Liver (tissue), 8 donors: ENCODE measurements at regions not wholly inside any gene's neighbourhood (a gene's known extent, or its start where the extent isn't known, plus 50 kb on each side); places are given as distances from the start of the nearest gene placed in this dataset.

ENCODE experiments used
- DNase-seq: peaks from one replicate; pipeline ENCODE4 v3.0.0-alpha.2; 2017; ENCODE audit warnings: low spot score
- H3K27ac ChIP-seq, 2 donors: one replicate each; pipeline ENCODE4 v1.7.0; 2013; ENCODE audit warnings: inconsistent platforms in 2 of 2, low read length in 2 of 2, control low read depth in 1 of 2, low read depth in 1 of 2, mild to moderate bottlenecking in 1 of 2
- H3K27me3 ChIP-seq, 4 donors: one replicate each; pipeline versions ENCODE4 v1.6.1 to v1.7.0; 2013; ENCODE audit warnings: low read length in 3 of 4, inconsistent platforms in 1 of 4, mild to moderate bottlenecking in 1 of 4, moderate library complexity in 1 of 4; ENCODE audit not compliant: control insufficient read depth in 4 of 4, insufficient read depth in 4 of 4
- H3K36me3 ChIP-seq, 4 donors: one replicate each; pipeline versions ENCODE4 v1.6.1 to v1.7.0; 2013; ENCODE audit warnings: low read length in 3 of 4, mild to moderate bottlenecking in 3 of 4, low read depth in 1 of 4, moderate library complexity in 1 of 4; ENCODE audit not compliant: control insufficient read depth in 4 of 4, insufficient read depth in 3 of 4
- H3K4me1 ChIP-seq, 4 donors: one replicate each; pipeline versions ENCODE4 v1.6.1 to v1.7.0; 2013; ENCODE audit warnings: low read length in 3 of 4, mild to moderate bottlenecking in 3 of 4, moderate library complexity in 1 of 4; ENCODE audit not compliant: control insufficient read depth in 4 of 4, insufficient read depth in 4 of 4
- H3K4me3 ChIP-seq, 3 donors: one replicate each; pipeline versions ENCODE4 v1.6.1 to v1.7.0; 2013; ENCODE audit warnings: low read length in 3 of 3, control low read depth in 1 of 3, low read depth in 1 of 3, mild to moderate bottlenecking in 1 of 3
- H3K9ac ChIP-seq, 2 donors: one replicate each; pipeline ENCODE4 v1.7.0; 2013; ENCODE audit warnings: low read length in 2 of 2, mild to moderate bottlenecking in 2 of 2, moderate library complexity in 2 of 2, control low read depth in 1 of 2, low read depth in 1 of 2
- H3K9me3 ChIP-seq, 4 donors: one replicate each; pipeline versions ENCODE4 v1.6.1 to v1.7.0; 2013; ENCODE audit warnings: low read length in 3 of 4; ENCODE audit not compliant: control insufficient read depth in 4 of 4
- CTCF ChIP-seq: fragments of 150-350 bp; IDR thresholded peaks from 2 replicates; pipeline ENCODE4 v1.5.1; 2017; ENCODE audit warnings: improper control_type of control experiment, low read depth, low read length; ENCODE audit not compliant: missing input control
- EGR1 ChIP-seq, 2 donors: IDR thresholded peaks; 2 replicates each; pipeline ENCODE4 v1.6.1; 2016 to 2018; ENCODE audit warnings: antibody characterized with exemption in 2 of 2, low read depth in 2 of 2
- FOXA2 ChIP-seq: IDR thresholded peaks from 2 replicates; pipeline ENCODE4 v1.6.1; 2016; ENCODE audit warnings: antibody characterized with exemption
- GABPA ChIP-seq, 2 donors: IDR thresholded peaks in 1 of 2; conservative IDR thresholded peaks in 1 of 2; 2 replicates each; pipeline ENCODE4 v1.6.1; 2016; ENCODE audit warnings: antibody characterized with exemption in 2 of 2, mild to moderate bottlenecking in 1 of 2, moderate library complexity in 1 of 2
- HNF4A ChIP-seq, 2 donors: conservative IDR thresholded peaks; 2 replicates each; pipeline ENCODE4 v1.6.1; 2016; ENCODE audit warnings: antibody characterized with exemption in 2 of 2, mild to moderate bottlenecking in 2 of 2
- HNF4G ChIP-seq: IDR thresholded peaks from 2 replicates; pipeline ENCODE4 v1.6.1; 2016; ENCODE audit warnings: antibody characterized with exemption
- JUND ChIP-seq, 2 donors: IDR thresholded peaks; 2 replicates each; pipeline ENCODE4 v1.6.1; 2016; ENCODE audit warnings: antibody characterized with exemption in 2 of 2
- NR2F2 ChIP-seq: IDR thresholded peaks from 2 replicates; pipeline ENCODE4 v1.6.1; 2016; ENCODE audit warnings: antibody characterized with exemption
- RAD21 ChIP-seq, 2 donors: IDR thresholded peaks; 2 replicates each; pipeline ENCODE4 v1.6.1; 2016; ENCODE audit warnings: antibody characterized with exemption in 2 of 2, mild to moderate bottlenecking in 2 of 2
- REST ChIP-seq: IDR thresholded peaks from 2 replicates; pipeline ENCODE4 v1.6.1; 2016; ENCODE audit warnings: antibody characterized with exemption, mild to moderate bottlenecking
- RXRA ChIP-seq, 2 donors: IDR thresholded peaks; 2 replicates each; pipeline ENCODE4 v1.6.1; 2017 to 2018; ENCODE audit warnings: antibody characterized with exemption in 2 of 2, mild to moderate bottlenecking in 1 of 2
- TAF1 ChIP-seq: conservative IDR thresholded peaks from 2 replicates; pipeline ENCODE4 v1.6.1; 2016; ENCODE audit warnings: antibody characterized with exemption, mild to moderate bottlenecking
- YY1 ChIP-seq: IDR thresholded peaks from 2 replicates; pipeline ENCODE4 v1.6.1; 2016; ENCODE audit warnings: antibody characterized with exemption, mild to moderate bottlenecking
- ZBTB33 ChIP-seq: IDR thresholded peaks from 2 replicates; pipeline ENCODE4 v1.6.1; 2016; ENCODE audit warnings: antibody characterized with exemption
- WGBS: extraction: QIAGEN DNeasy Blood & Tissue Kit; methylation state at CpG from one replicate; pipeline ENCODE4 v1.1.7; 2013; 5-methylcytosine and 5-hydroxymethylcytosine counted together
- TF ChIP-seq, protein P1 (sequence below): IDR thresholded peaks from 2 replicates; pipeline ENCODE4 v1.6.1; 2016; ENCODE audit warnings: antibody characterized with exemption
- donor health status: healthy.
- donor health status: healthy.
- donor health status: healthy.
- donor health status: healthy.
- donor health status: healthy.

DNA sequence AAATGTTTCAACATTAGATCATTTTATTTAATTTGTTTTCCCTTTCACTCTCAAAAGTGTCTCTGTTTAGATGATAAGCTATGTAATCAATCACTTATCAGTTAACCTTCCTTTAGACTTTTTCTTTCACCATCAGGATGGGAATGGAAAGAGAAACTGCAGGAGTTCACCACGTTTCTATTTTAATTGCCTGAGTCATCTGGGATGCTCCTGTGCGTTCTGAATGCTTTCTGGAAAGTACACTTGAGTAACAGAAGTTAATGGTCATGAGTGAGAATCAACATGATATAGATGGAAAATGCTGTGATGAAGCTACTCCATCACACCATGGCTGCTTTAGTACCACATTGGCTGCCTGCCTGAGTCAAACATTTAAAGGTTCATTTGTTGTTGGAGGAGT is 783.3 kb upstream of the CDH9 start:
- no peaks in the 10 kb centered on the region for H3K9me3 ChIP-seq
- 19% methylated on average over 2 of the region's 2 CpGs for WGBS
- no peaks in the 10 kb centered on the region for H3K27me3 ChIP-seq
- H3K4me3 ChIP-seq, result no peak overlapping the region
- TF ChIP-seq GABPA (IDR thresholded peaks at IDR 0.05 in 1 of 2, conservative IDR thresholded peaks at IDR 0.05 in 1 of 2), result no peak
- TF ChIP-seq HNF4G, result no peak
- no peak for TF ChIP-seq YY1
- TF ChIP-seq EGR1 (IDR thresholded peaks at IDR 0.05; ENCODE audit: low read depth in 2 of 2), result no peak
- no peak for TF ChIP-seq TAF1
- TF ChIP-seq FOXA2, result no peak
- no peak for TF ChIP-seq RXRA (IDR thresholded peaks at IDR 0.05)
- H3K36me3 ChIP-seq, result no peaks in the 10 kb centered on the region
- no peak overlapping the region for H3K27ac ChIP-seq
- H3K9ac ChIP-seq, result no peak overlapping the region
- DNase-seq, result no peak
- H3K4me1 ChIP-seq, result no peaks in the 10 kb centered on the region

GRCh38 chr5:27818888-27819287 is 780.5 kb upstream of the CDH9 start:
- no peak overlapping the region for H3K9ac ChIP-seq
- no peaks in the 10 kb centered on the region for H3K36me3 ChIP-seq
- 47% methylated on average over 1 of the region's 1 CpG for WGBS
- H3K4me1 ChIP-seq, result no peaks in the 10 kb centered on the region
- no peak for DNase-seq
- H3K27ac ChIP-seq, result no peak overlapping the region
- no peak overlapping the region for H3K4me3 ChIP-seq
- H3K9me3 ChIP-seq, result no peaks in the 10 kb centered on the region
- no peaks in the 10 kb centered on the region for H3K27me3 ChIP-seq
- no peak for TF ChIP-seq HNF4A (conservative IDR thresholded peaks at IDR 0.05)
- TF ChIP-seq JUND (IDR thresholded peaks at IDR 0.05), result no peak
- TF ChIP-seq RAD21 (IDR thresholded peaks at IDR 0.05), result no peak
- no peak for TF ChIP-seq FOXA2
- TF ChIP-seq ZBTB33, result no peak
- TF ChIP-seq, protein P1, sequence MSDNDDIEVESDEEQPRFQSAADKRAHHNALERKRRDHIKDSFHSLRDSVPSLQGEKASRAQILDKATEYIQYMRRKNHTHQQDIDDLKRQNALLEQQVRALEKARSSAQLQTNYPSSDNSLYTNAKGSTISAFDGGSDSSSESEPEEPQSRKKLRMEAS, result no peak
- TF ChIP-seq NR2F2, result no peak
- no peak for TF ChIP-seq GABPA (IDR thresholded peaks at IDR 0.05 in 1 of 2, conservative IDR thresholded peaks at IDR 0.05 in 1 of 2)
- TF ChIP-seq RXRA (IDR thresholded peaks at IDR 0.05), result no peak
- no peak for TF ChIP-seq REST

GRCh38 chr5:27814983-27815382 is 776.6 kb upstream of the CDH9 start:
- 0% methylated on average over 1 of the region's 1 CpG for WGBS
- H3K9ac ChIP-seq, result no peak overlapping the region
- TF ChIP-seq CTCF, result no peak

More at GRCh38 chr5:27814983-27815382, 776.6 kb upstream of the CDH9 start:
- Histone ChIP-seq H3K4me3 (no peak overlapping the region), H3K36me3 (no peaks in the 10 kb centered on the region), H3K27me3 (no peaks in the 10 kb centered on the region), H3K27ac (no peak overlapping the region), H3K4me1 (no peaks in the 10 kb centered on the region), H3K9me3 (no peaks in the 10 kb centered on the region)
- DNase-seq, result no peak
